Fibroblast of pulmonary artery (primary cell): ENCODE measurements at regions not wholly inside any gene's neighbourhood (a gene's known extent, or its start where the extent isn't known, plus 50 kb on each side); places are given as distances from the start of the nearest gene placed in this dataset.
"Not testable (repeated sequence)": the region's sequence is repeated elsewhere in the genome, so short reads cannot be mapped to it uniquely, and the experiment has no call there.

ENCODE experiments used
- DNase-seq: peaks from one replicate; pipeline ENCODE4 v3.0.0-alpha.2; 2010; ENCODE audit warnings: low read depth
- H3K4me3 ChIP-seq: replicated peaks from 2 replicates; pipeline ENCODE4 v1.5.1; 2011; ENCODE audit warnings: low read depth, mild to moderate bottlenecking, control low read depth, low read length, moderate library complexity
- TF ChIP-seq, protein P1 (sequence below): IDR thresholded peaks from 2 replicates; pipeline ENCODE4 v1.5.1; 2011; ENCODE audit warnings: mild to moderate bottlenecking, control low read depth, low read length, inconsistent platforms; ENCODE audit errors: missing control alignments

DNA sequence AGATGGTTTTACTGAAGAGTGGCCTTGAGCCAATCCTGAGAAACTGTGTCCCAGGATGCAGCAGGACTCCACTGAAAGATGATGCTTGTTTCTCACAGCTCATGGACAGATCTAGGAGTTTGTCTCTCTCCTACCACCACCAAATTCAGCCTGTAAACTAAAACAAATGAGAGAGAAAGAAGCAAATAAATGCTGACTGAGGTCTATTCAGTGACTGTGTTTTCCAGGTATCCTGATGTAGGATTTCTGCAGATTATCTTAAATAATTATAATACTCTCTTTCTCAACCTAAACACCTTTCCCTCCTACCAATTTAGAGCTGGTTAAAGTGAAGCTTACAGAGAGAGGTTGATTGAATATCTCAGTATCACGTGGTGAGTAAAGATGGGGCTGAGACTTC lies 599.6 kb upstream of the LCORL start:
- H3K4me3 ChIP-seq: no peak overlapping the region
- no peak for DNase-seq
- TF ChIP-seq, protein P1, sequence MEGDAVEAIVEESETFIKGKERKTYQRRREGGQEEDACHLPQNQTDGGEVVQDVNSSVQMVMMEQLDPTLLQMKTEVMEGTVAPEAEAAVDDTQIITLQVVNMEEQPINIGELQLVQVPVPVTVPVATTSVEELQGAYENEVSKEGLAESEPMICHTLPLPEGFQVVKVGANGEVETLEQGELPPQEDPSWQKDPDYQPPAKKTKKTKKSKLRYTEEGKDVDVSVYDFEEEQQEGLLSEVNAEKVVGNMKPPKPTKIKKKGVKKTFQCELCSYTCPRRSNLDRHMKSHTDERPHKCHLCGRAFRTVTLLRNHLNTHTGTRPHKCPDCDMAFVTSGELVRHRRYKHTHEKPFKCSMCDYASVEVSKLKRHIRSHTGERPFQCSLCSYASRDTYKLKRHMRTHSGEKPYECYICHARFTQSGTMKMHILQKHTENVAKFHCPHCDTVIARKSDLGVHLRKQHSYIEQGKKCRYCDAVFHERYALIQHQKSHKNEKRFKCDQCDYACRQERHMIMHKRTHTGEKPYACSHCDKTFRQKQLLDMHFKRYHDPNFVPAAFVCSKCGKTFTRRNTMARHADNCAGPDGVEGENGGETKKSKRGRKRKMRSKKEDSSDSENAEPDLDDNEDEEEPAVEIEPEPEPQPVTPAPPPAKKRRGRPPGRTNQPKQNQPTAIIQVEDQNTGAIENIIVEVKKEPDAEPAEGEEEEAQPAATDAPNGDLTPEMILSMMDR: no peak

DNA sequence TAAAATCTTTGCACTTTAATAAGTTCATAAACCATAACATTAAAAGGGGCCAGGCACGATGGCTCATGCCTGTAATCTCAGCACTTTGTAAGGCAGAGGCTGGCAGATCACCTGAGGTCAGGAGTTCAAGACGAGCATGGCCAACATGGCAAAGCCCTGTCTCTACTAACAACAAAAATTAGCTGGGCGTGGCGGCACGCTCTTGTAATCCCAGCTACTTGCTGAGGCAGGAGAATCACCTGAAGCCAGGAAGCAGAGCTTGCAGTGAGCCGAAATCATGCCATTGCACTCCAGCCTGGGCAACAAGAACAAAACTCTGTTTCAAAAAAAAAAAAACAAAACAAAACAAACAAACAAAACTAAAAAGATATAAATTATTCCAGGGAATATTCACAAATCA lies 595.2 kb upstream of the LCORL start:
- no peak for DNase-seq
- TF ChIP-seq, protein P1: no peak
- no peak overlapping the region for H3K4me3 ChIP-seq

DNA sequence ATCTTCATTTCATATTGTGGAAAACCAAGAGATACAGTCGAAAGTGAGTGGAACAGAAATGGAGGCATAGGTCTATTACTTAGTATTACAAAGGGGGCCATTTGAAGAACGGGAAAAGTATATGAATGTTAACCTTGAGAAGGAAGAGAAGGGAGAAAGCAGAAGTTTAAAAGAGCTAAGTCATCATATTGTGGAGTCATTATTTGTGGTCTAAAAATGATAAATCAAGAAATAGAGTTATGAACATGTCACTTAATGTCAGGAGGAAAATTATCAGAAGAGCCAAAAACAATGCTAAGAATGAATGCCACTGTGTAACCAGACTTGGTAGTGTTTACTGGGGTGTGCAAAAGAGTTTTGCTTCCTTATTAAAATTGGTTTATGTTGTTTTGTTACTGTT lies 589.5 kb upstream of the LCORL start:
- H3K4me3 ChIP-seq: no peak overlapping the region
- DNase-seq: no peak
- TF ChIP-seq, protein P1: no peak

DNA sequence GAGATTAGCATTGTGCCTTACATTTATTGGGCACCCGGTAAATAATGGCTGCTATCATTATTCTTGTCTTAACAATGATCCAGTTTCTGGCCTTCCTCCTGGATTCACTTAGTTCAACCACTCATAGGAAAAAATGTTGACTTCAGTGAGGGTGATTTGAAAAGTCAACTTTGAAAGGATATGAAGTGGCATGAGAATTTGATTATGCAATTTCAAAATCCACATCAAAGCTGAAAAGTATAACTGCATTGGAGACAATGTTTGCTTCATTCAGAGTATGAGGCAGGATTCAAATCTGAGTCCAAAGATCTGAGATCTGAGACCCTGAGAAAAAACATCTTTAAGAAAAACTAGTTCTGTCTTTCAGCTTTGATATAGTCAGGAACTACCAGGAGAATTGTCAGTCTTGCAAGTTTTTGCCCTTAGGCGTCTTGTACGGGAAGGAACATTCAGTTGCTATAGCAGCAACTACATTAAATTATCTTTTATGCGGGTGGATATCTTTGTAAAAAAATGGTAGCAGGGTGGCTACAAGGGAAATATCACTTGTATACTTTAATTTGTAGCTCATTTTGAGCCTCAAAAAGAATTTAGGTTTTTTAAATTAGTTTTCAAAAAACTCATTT lies 587.5 kb upstream of the LCORL start:
- TF ChIP-seq, protein P1: no peak
- DNase-seq: no peak
- no peak overlapping the region for H3K4me3 ChIP-seq

DNA sequence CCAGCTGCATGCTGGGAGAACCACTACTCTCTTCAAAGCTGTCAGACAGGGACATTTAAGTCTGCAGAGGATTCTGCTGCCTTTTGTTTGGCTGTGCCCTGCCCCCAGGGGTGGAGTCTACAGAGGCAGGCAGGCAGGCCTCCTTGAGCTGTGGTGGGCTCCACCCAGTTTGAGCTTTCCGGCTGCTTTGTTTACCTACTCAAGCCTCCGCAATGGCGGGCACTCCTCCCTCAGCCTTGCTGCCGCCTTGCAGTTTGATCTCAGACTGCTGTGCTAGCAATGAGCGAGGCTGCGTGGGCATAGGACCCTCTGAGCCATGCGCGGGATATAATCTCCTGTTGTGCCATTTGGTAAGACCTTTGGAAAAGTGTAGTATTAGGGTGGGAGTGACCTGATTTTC lies 581.1 kb upstream of the LCORL start:
- not testable (repeated sequence) for DNase-seq, H3K4me3 ChIP-seq

DNA sequence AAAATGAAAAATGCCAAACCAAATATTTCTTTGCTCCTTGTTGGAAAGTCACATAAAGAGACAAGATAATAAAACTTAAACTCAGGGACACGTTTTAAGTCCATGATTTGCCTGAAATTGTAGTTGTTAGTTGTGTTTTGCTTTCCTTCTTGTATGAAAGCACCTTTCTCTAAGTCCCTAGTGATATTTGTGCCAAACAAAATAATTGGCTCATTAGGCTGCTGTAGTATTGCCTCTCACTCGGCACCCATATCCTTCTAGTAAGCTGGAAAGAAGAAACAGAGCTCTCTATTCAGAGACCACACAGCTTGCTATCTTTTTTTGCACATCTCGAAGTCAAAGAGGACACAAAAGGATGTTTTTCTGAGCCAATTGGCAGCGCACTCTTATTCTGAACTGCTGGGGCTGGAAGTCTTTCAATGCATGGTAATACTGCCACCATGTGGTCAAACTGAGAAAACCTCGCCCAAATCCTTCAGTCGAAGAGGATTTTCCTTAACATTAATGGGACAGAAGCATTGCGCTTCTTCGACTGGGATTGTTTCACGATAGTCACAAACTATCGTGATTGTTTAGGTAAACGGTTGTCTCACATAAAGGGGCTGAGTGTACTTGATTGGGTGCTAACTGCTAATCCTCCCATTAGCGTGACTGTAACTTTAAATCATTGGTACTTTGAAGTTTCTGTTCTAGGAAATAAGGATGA lies 571.9 kb upstream of the LCORL start:
- peak overlapping the region; percentile 26 for H3K4me3 ChIP-seq
- peak; percentile 86 for DNase-seq
- TF ChIP-seq, protein P1: peak; percentile 80

DNA sequence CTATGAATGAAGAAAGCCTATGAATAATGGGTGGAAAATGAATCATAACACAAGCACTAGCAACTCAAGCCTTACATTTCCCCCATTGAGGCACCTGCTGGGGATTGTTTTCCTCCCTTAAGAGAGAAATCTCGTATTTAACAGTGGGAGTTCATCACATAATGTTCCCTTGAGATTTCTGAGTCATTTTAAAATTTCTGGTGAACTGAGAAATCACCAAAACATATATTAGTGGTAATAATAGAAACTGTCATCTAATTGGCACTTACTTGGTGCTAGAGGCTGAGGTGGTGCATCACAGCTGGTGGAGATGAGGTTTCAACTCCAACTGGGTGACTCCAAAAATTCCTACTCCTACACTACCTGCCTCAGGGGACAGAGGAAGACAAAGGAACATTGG lies 561.3 kb upstream of the LCORL start:
- no peak for DNase-seq
- H3K4me3 ChIP-seq: no peak overlapping the region
- TF ChIP-seq, protein P1: no peak
